NCI-H345 (cell line): ENCODE measurements at regions not wholly inside any gene's neighbourhood (a gene's known extent, or its start where the extent isn't known, plus 50 kb on each side); places are given as distances from the start of the nearest gene placed in this dataset.
"Not testable (repeated sequence)": the region's sequence is repeated elsewhere in the genome, so short reads cannot be mapped to it uniquely, and the experiment has no call there.

ENCODE experiments used
- DNase-seq: peaks from one replicate; lab custom pipeline; 2025; lab: John Stamatoyannopoulos, UW

GRCh38 chr9:104269996-104270963 lies 176.2 kb downstream of the SMC2 start:
- no peak for DNase-seq

- DNase-seq, result no peak
Observed at GRCh38 chr9:104276709-104277245, 182.7 kb downstream of the SMC2 start.

DNA sequence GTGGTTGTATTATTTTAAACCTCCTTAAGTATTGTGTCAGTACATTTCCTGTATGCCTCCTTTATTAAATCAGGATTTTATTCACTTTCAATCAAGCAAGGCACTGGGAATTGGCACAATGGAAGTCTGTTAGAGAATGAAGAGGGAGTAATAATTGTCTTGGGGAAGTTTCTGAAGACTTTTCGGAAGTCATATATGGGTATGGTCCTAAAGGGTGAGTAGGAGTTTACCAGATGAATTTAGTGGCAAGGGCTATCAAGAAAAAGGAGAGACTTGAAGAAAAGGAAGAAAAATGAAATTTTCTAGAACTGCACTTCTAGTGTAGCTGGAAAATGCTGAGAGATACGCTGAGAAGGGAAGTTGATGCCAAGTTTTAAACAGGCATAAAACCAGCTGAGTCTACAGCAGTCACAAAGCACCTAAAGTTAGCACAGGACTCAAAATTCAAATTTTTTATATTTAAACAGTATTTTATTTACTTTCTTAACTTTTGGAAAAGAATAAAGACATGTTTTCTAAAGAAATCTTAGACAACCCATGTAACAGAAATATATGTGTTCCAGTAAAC lies 184.9 kb downstream of the SMC2 start:
- no peak for DNase-seq

DNA sequence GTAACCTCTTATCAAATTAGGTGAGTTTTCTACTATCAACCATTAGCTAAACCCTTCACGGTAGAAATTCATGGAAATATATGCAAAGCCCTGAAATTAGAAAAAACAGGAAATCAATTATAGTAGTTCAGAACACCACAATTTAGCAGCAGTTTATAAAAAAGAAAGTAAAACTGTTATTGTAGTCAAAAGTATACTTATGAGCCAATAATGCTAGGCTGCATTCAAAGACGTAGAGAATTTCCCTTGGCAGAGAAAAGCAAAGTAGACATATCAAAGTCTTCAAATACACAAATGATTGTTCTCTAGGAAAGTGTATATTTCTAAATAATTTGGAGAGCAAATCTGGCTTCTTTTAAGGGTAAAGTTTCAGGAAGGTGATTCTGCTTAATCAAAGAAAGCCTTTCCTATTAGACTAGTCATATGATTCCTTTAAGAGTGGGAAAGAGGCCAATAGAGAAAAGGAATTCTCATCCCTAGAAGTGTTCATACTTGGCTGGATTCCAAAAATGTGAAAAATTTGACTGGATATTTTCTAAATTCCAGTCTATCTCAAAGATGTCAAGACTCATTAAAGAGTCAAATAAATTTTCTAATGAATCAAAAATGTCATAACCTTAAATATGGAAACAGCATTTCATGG lies 185.5 kb downstream of the SMC2 start:
- DNase-seq, result no peak

GRCh38 chr9:104280178-104280560 lies 186.1 kb downstream of the SMC2 start:
- DNase-seq, result no peak

GRCh38 chr9:104280711-104281110 lies 186.6 kb downstream of the SMC2 start:
- no peak for DNase-seq

GRCh38 chr9:104286187-104286586 lies 192.1 kb downstream of the SMC2 start:
- DNase-seq, result no peak

GRCh38 chr9:104286799-104287198 lies 192.7 kb downstream of the SMC2 start:
- DNase-seq, result no peak

DNA sequence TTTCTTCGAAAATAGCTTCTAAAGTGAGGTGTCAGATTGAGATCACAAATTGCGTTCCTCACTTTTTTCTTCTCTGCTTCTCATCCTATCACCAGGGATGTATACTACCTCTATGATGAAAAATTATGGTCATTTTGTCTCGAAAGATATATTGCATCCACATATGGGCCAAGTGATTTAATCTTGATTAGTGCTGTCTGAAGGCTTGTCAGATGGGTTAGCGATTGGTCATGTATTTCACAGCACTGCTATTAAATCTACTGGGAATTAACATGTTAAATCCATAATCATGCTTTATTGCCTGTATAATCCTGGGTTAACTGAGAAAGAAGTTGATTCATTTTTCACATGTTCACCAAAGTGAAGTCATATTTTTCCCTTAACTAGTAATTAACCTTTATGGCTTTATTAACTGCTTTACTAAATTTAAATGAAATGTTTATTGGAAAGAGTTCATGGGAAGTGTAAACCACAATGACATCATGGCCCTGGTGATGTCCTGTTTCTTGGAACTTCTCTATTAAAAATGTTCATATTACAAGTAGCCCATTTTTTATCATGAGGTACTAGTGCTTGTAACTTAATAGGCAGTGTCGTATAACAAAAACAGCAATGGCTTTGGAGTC lies 193.3 kb downstream of the SMC2 start:
- no peak for DNase-seq

DNA sequence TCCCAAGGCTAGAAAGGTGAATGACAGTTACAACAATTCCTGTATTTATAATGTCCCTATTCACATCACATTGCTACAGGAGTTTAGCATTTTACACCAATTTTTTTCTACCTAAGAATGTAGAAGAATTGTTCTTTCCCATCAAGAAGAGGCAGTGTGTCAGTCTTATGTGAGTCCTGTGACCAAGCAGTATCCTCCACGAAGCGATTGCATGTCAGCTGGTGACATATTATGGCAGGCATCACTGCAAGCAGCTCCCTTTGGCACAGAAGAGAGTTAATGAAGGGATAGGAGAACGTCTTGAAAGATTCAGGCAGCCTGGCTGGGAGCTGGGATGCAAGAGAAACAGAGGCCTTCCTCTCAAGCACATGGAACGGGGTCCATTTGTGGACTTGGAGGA lies 199.8 kb downstream of the SMC2 start:
- no peak for DNase-seq

GRCh38 chr9:104300124-104300523 lies 203.9 kb upstream of the OR13F1 start:
- no peak for DNase-seq

- peak; percentile 77 for DNase-seq
Observed at GRCh38 chr9:104301755-104302154, 202.3 kb upstream of the OR13F1 start.

DNA sequence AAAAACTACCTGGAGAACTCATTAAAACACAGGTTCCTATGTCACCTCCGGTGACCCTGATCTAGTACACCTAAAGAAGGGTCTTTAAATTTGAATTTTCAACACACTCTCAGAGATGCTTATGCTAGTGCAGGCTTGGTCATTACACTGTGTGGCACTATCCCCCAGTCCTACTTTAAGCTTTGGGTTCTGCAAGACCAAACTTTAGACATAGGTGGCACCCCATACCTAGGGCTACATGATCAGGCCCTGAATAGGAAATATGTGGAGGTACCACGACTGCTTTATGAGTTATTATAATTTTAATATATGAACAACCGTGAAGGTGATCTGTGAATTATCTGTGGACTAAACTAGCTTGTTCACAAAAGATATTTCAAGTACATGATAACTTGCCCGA lies 201.3 kb upstream of the OR13F1 start:
- DNase-seq, result no peak

DNA sequence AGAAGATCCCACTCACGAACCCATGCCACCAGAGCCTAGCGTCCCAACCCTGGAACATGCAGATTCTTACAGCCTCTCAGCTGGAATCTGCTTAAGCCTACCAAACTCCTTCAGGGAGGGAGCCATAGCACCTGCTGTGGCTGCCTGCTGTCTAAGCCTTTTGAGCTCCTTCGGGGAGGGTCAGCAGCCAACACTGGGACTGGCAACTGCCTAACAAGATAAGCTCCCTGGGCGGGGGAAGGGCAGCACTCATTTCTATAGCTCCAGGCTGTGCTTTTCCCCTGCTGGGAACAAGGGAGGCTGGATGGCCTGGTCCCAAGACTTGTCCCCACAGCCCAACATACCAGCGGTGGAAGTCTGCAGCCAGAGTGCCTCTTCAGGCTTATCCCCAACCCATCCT lies 199.1 kb upstream of the OR13F1 start:
- DNase-seq, result no peak

DNA sequence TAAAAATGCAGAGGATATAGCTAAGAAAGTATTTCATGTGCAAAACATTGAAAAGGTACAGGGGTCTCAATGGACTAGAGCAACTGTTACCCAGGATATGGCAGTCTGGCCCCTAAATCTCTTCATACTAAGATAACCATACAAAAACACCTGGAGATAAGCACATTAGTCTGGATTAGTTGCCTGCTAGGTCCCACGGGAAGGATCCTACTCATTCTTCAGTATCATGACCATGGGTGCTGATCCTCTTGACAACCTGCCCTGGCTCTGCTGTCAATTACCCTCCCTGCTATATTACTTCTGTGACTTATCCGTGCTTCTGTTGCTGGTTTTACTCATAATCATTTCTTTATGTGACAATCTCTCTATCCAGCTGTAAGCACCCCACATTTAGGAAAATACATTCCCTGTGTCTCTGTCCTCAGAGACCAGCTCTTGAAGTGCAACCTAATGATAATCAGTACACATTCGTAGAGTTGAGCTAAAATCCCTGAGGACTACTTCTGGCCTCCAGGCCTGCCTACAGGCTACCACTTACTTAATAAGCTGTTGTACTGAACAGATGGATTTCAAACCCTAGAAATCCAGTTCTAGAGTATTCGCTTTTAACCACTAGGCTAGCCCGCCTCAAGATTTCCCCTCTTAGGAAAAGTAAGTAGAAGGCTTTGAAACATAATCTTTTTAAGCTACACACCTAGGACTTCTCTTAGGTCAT lies 190.5 kb upstream of the OR13F1 start:
- no peak for DNase-seq

- not testable (repeated sequence) for DNase-seq
Observed at GRCh38 chr9:104316201-104317009, 187.7 kb upstream of the OR13F1 start.

DNA sequence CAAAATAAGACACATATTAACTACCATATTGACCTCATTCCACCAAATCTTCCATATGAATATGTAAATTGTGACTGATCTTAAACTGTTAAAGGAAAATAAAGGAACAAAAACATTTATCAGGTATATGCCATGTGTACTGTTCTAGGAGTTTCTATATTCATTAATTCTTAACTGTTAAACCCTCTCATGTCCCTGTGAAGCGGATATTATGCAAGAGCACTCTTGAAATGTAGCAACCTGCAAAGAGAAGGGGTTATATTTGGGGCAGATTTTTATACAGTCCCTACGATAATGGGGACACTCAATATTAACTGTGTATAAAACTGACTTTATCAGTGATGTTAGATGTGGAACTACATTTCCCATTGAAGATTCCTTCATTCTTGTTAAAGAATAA lies 184.9 kb upstream of the OR13F1 start:
- no peak for DNase-seq

GRCh38 chr9:104319685-104320084 lies 184.4 kb upstream of the OR13F1 start:
- DNase-seq, result peak; percentile 84

GRCh38 chr9:104322596-104322995 lies 181.5 kb upstream of the OR13F1 start:
- no peak for DNase-seq

GRCh38 chr9:104323967-104324694 lies 179.9 kb upstream of the OR13F1 start:
- DNase-seq, result not testable (repeated sequence)
